Left lung (tissue), 4 donors: ENCODE measurements at regions not wholly inside any gene's neighbourhood (a gene's known extent, or its start where the extent isn't known, plus 50 kb on each side); places are given as distances from the start of the nearest gene placed in this dataset.

Experiments
- ATAC-seq: fragments of 200-7000 bp; cut with Tn5 transposase; one replicate; pipeline ENCODE4 v1.9.1; 2020; ENCODE audit warnings: moderate library complexity
- DNase-seq, 4 donors: peaks; one replicate each; pipeline ENCODE4 v3.0.0-alpha.2; 2013 to 2020
- H3K27ac ChIP-seq, 2 donors: fragments of 200-600 bp; sonication (generic) in 1 of 2; one replicate each; pipeline versions ENCODE4 v1.5.0 to v1.8.0; 2020 to 2021
- H3K27me3 ChIP-seq, 2 donors: fragments of 200-600 bp; sonication (generic) in 1 of 2; one replicate each; pipeline versions ENCODE4 v1.5.0 to v1.8.0; 2020 to 2021
- H3K36me3 ChIP-seq, 2 donors: fragments of 200-600 bp; sonication (generic) in 1 of 2; one replicate each; pipeline versions ENCODE4 v1.5.0 to v1.8.0; 2020 to 2021
- H3K4me1 ChIP-seq, 2 donors: fragments of 200-600 bp; one replicate each; pipeline ENCODE4 v1.8.0; 2021
- H3K4me3 ChIP-seq, 2 donors: fragments of 200-600 bp; sonication (generic) in 1 of 2; one replicate each; pipeline versions ENCODE4 v1.5.0 to v1.8.0; 2020 to 2021; ENCODE audit warnings: mild to moderate bottlenecking in 1 of 2
- H3K9me3 ChIP-seq, 2 donors: fragments of 200-600 bp; sonication (generic) in 1 of 2; one replicate each; pipeline versions ENCODE4 v1.5.0 to v1.8.0; 2020 to 2021
- intact Hi-C, 2 donors: fragments of 100-400 bp; cut with DNase I; formaldehyde crosslinking; loops; one replicate each; pipeline versions ENCODE4 v1.11.2 to v1.14.2; 2022
- TF ChIP-seq, protein P1 (sequence below), 2 donors: fragments of 200-600 bp; sonication (generic) in 1 of 2; IDR thresholded peaks; one replicate each; pipeline versions ENCODE4 v1.5.0 to v1.8.0; 2021; ENCODE audit warnings: antibody characterized with exemption in 2 of 2
- donor health status: DM: no; HTN: yes; CAD: no.
- donor health status: DM: no; HTN: no; CAD: no.

DNA sequence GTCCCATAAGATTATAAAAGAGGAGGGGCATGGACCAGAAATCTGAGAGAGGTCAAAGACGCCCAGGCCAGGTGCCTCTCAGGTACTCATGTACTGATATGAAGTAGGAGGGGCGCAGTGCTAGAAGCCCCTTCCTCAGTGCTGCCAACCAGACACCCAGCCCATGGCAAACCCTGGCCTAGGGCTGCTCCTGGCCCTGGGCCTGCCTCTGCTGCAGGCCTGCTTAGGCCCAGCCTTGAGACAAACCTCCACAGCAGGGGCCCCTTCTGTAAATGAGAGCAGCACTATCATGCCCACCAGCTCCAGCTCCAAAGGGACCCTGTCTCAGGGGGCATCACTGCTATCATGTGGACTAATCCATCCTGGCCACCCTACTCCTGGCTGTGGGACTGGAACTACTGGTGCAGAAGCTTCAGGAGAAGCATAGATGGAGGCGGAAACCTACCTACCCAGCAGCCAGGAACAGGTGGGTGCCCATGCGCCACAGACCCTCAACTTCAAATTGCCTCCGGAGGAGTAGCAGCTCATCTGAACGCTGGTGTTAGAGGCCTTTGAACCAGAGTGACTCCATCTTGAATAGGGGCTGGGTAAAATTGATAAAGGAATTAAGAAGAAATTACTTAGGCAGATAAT is 72.4 kb upstream of the LGSN start:
- H3K4me1 ChIP-seq, result no peaks in the 10 kb centered on the region
- no peak for DNase-seq
- H3K27me3 ChIP-seq, result no peaks in the 10 kb centered on the region
- intact Hi-C loops, result no loop called here
- no peak overlapping the region for H3K4me3 ChIP-seq
- no peaks in the 10 kb centered on the region for H3K9me3 ChIP-seq
- no peak for ATAC-seq
- H3K27ac ChIP-seq, result no peak overlapping the region
- TF ChIP-seq, protein P1, sequence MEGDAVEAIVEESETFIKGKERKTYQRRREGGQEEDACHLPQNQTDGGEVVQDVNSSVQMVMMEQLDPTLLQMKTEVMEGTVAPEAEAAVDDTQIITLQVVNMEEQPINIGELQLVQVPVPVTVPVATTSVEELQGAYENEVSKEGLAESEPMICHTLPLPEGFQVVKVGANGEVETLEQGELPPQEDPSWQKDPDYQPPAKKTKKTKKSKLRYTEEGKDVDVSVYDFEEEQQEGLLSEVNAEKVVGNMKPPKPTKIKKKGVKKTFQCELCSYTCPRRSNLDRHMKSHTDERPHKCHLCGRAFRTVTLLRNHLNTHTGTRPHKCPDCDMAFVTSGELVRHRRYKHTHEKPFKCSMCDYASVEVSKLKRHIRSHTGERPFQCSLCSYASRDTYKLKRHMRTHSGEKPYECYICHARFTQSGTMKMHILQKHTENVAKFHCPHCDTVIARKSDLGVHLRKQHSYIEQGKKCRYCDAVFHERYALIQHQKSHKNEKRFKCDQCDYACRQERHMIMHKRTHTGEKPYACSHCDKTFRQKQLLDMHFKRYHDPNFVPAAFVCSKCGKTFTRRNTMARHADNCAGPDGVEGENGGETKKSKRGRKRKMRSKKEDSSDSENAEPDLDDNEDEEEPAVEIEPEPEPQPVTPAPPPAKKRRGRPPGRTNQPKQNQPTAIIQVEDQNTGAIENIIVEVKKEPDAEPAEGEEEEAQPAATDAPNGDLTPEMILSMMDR (IDR thresholded peaks at IDR 0.05), result no peak
- H3K36me3 ChIP-seq, result no peaks in the 10 kb centered on the region

DNA sequence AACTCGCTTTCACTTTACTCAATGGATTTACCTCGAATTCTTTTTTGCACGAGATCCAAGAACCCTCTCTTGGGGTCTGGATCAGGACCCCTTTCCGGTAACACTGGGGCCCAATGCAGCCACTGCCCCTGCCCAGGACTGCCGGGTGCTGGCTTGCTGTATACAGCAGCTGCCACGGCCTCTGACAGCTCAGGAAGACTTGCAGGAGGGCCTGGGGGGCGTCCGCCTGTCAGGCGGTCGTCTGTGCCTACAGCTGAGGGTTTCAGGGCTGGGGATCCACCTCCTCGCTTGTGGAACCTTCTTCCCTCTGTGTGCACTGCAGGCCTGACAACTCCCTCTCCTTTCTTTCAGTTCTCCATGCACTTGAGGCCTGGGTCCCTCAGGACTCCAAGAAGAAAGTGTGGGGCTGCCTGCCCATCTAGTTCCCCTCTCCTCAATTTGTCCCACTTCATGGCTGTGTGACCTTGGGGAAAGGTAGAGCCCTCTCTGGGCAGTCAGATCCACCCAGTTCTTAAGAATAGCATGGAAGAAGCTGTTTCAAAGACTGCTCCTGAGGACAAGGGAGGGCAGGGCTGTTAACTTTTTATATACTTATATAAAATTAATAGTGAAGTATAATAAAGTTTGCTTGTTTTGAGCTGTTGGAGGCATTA is 75.0 kb upstream of the LGSN start:
- intact Hi-C loops, result no loop called here
- H3K9me3 ChIP-seq, result no peaks in the 10 kb centered on the region
- no peak overlapping the region for H3K4me3 ChIP-seq
- no peak for ATAC-seq
- H3K27ac ChIP-seq, result no peak overlapping the region
- H3K4me1 ChIP-seq, result no peaks in the 10 kb centered on the region
- DNase-seq, result no peak
- H3K36me3 ChIP-seq, result no peaks in the 10 kb centered on the region
- TF ChIP-seq, protein P1 (IDR thresholded peaks at IDR 0.05), result no peak
- H3K27me3 ChIP-seq, result no peaks in the 10 kb centered on the region

DNA sequence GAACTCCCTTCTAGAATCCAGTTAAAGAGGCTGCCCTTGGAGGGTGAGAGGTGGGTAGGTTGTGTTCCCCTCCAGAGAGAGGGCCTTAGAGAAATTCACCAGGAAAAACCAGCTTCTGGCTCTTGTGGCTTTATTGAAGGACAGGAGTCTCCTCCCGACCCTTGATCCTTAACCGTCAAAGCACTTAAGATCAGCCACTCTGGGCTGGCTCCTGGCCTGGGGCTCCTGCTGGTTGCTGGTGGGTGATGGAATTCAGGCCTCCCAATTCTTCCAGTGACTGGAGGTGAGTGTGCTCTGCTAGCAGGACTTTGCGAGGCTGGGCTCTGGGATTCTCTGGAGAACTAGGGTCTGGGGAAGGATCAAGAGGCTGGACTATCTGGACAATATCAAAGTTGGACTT is 75.6 kb upstream of the LGSN start:
- no peak overlapping the region for H3K4me3 ChIP-seq
- TF ChIP-seq, protein P1 (IDR thresholded peaks at IDR 0.05), result no peak
- ATAC-seq (no peak), DNase-seq (no peak)
- intact Hi-C loops, result no loop called here
- H3K27ac ChIP-seq, result no peak overlapping the region
- H3K9me3 ChIP-seq, result no peaks in the 10 kb centered on the region
- H3K4me1 ChIP-seq, result no peaks in the 10 kb centered on the region
- H3K36me3 ChIP-seq, result no peaks in the 10 kb centered on the region
- no peaks in the 10 kb centered on the region for H3K27me3 ChIP-seq

DNA sequence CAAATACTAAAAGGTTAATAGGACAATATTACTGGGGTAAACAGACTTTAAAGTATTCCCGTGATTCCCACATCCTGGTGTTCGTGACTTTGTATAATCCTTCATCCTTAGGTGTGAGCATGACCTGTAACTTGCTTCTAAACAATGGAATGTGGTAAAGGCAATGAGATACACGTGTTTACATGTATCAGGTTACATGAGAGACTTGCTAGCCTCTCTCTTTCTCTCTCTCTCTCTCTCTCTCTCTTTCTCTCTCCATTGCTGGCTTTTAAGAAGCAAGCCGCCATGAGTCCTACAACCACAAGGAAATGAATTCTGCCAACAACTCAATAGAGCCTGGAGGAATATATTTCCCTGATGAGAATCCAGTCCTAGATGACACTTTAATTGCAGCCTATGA is 83.9 kb upstream of the LGSN start:
- TF ChIP-seq, protein P1 (IDR thresholded peaks at IDR 0.05), result no peak
- H3K36me3 ChIP-seq, result no peaks in the 10 kb centered on the region

DNA sequence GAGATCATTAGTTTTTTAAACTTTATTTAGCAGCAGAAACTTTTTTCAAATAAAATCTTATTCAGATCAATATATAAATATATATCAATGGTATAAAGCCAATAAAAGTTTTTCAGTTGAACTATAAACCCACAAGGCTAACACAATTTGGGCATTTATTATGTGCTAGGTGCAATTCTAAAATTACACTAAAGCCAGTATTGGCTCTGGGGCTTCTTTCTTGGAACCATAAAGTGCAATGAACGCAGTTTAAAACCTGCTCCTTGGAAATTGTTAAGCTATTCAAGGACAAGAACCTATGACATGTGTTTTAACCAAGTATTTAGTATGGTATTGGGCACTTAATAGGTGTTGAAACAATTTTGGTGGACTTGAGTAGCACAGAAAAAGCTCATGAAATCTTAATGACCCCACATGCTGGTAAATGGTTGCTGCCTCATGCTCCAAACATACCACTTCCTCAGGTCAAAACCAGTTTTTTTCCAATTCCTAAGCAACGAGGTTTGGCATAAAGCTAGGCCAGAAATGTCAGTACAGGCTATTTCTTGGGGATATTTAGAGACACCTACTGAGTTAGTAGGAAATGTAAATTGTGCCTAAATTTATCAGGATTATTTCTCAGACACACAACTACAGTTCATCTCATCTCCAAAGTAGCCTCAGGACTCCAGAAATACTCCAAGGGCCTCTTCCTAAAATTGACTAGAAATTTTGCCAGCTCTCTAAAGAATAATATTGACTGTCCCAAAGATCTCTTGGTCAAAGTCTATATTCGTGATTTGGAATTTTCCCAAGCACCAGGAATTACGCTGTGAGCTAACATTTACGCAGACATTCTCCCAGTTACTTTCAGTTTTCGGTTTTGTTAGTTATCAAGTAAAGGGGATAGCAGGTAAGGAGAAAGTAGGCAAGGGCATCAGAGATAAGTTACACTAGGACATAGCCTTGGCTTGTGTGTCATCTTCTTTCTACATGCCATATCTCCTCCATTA is 90.9 kb upstream of the LGSN start:
- no peaks in the 10 kb centered on the region for H3K36me3 ChIP-seq
- no peak overlapping the region for H3K4me3 ChIP-seq
- TF ChIP-seq, protein P1 (IDR thresholded peaks at IDR 0.05), result no peak
- no peaks in the 10 kb centered on the region for H3K9me3 ChIP-seq
- H3K4me1 ChIP-seq, result no peaks in the 10 kb centered on the region
- no peak overlapping the region for H3K27ac ChIP-seq
- ATAC-seq (no peak), DNase-seq (no peak)
- intact Hi-C loops, result no loop called here
- H3K27me3 ChIP-seq, result no peaks in the 10 kb centered on the region

More for the DNA sequence above, 83.9 kb upstream of the LGSN start:
- Histone ChIP-seq H3K27ac (no peak overlapping the region), H3K4me3 (no peak overlapping the region), H3K4me1 (no peaks in the 10 kb centered on the region), H3K27me3 (no peaks in the 10 kb centered on the region), H3K9me3 (no peaks in the 10 kb centered on the region)
- no peak for DNase-seq
- no peak for ATAC-seq
- intact Hi-C loops, result no loop called here
